Testis (tissue), 2 donors: ENCODE measurements at regions not wholly inside any gene's neighbourhood (a gene's known extent, or its start where the extent isn't known, plus 50 kb on each side); places are given as distances from the start of the nearest gene placed in this dataset.
A peak's percentile ranks its signal among the peaks of the same experiment; 100 is the strongest.

Source experiments
- DNase-seq: peaks from one replicate; pipeline ENCODE4 v3.0.0-alpha.2; 2019
- H3K27ac ChIP-seq, 2 donors: fragments of 200-600 bp; sonication (generic); one replicate each; pipeline ENCODE4 v1.5.1; 2019
- H3K27me3 ChIP-seq: fragments of 200-600 bp; sonication (generic); one replicate; pipeline ENCODE4 v1.5.1; 2019
- H3K36me3 ChIP-seq: fragments of 200-600 bp; sonication (generic); one replicate; pipeline ENCODE4 v1.5.1; 2017; ENCODE audit warnings: low read depth; ENCODE audit errors: missing control alignments
- H3K4me1 ChIP-seq: fragments of 200-600 bp; sonication (generic); one replicate; pipeline ENCODE4 v1.5.1; 2019
- H3K4me3 ChIP-seq, 2 donors: fragments of 200-600 bp; sonication (generic); one replicate each; pipeline ENCODE4 v1.5.1; 2017 to 2019
- H3K9me3 ChIP-seq: fragments of 200-600 bp; sonication (generic); one replicate; pipeline ENCODE4 v1.5.1; 2017
- CTCF ChIP-seq, 3 experiments: fragments of 450-650 bp in 2 of 3; fragments of 200-600 bp in 1 of 3; sonication (generic) in 1 of 3; IDR thresholded peaks; one replicate each; pipeline ENCODE4 v1.5.1; 2016 to 2019; ENCODE audit warnings: antibody characterized with exemption in 3 of 3, mild to moderate bottlenecking in 2 of 3, moderate library complexity in 1 of 3
- POLR2A ChIP-seq: fragments of 450-650 bp; IDR thresholded peaks from one replicate; pipeline ENCODE4 v1.6.1; 2017; ENCODE audit warnings: antibody characterized with exemption, mild to moderate bottlenecking, moderate library complexity
- WGBS, 2 donors: methylation state at CpG; one replicate each; pipeline ENCODE4 v1.1.5; 2018; 5-methylcytosine and 5-hydroxymethylcytosine counted together
- intact Hi-C: fragments of 100-400 bp; cut with DNase I; formaldehyde crosslinking; loops from one replicate; pipeline ENCODE4 v1.15.1; 2023; ENCODE audit warnings: low total_unique reads

GRCh38 chr4:96149894-96150293, 310.0 kb downstream of the PDHA2 start:
- no peak for TF ChIP-seq CTCF (IDR thresholded peaks at IDR 0.05)
- no peak for DNase-seq
- no peaks in the 10 kb centered on the region for H3K27me3 ChIP-seq
- peak overlapping the region in 1 of 2 donors; percentile 10 for H3K4me3 ChIP-seq
- no peaks in the 10 kb centered on the region for H3K9me3 ChIP-seq
- H3K4me1 ChIP-seq: no peaks in the 10 kb centered on the region
- H3K27ac ChIP-seq: no peak overlapping the region
- 52 to 68% methylated on average over 6 of the region's 6 CpGs for WGBS, 2 donors
- intact Hi-C loops: no loop called here
- H3K36me3 ChIP-seq: no peaks in the 10 kb centered on the region

- no peaks in the 10 kb centered on the region for H3K4me1 ChIP-seq
- intact Hi-C loops: no loop called here
- no peaks in the 10 kb centered on the region for H3K36me3 ChIP-seq
- no peak for TF ChIP-seq POLR2A
- TF ChIP-seq CTCF (IDR thresholded peaks at IDR 0.05): no peak
- no peak overlapping the region for H3K4me3 ChIP-seq
- WGBS, 2 donors: 21 to 23% methylated on average over 2 of the region's 2 CpGs
- no peak for DNase-seq
- H3K27ac ChIP-seq: no peak overlapping the region
- no peaks in the 10 kb centered on the region for H3K9me3 ChIP-seq
- H3K27me3 ChIP-seq: no peaks in the 10 kb centered on the region
These were observed 310.6 kb downstream of the PDHA2 start for GRCh38 chr4:96150466-96150865.

DNA sequence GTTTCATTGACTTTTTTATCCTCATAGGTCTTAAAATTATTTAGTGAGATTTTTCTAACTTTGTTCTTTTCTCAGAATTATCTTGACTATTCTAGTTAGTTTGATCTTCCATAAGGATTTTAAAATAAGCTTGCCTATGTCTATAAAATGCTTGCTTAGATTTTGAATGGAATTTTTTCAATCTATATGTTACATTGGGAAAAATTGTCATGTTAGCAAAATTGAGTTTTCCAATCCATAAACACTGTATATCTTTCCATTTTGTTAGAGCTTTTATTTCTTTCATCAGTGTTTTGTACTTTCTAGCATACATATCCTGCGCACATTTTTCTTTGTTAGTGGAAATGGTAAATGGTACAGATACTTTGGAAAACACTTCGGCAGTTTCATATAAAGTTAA, 312.9 kb downstream of the PDHA2 start:
- no peak overlapping the region for H3K27ac ChIP-seq
- no peaks in the 10 kb centered on the region for H3K36me3 ChIP-seq
- H3K9me3 ChIP-seq: no peaks in the 10 kb centered on the region
- no peak for TF ChIP-seq CTCF (IDR thresholded peaks at IDR 0.05)
- no peak for TF ChIP-seq POLR2A
- 91 to 100% methylated on average over 2 of the region's 2 CpGs for WGBS, 2 donors
- H3K4me1 ChIP-seq: no peaks in the 10 kb centered on the region
- no peaks in the 10 kb centered on the region for H3K27me3 ChIP-seq
- no peak for DNase-seq
- no peak overlapping the region for H3K4me3 ChIP-seq
- intact Hi-C loops: no loop called here

DNA sequence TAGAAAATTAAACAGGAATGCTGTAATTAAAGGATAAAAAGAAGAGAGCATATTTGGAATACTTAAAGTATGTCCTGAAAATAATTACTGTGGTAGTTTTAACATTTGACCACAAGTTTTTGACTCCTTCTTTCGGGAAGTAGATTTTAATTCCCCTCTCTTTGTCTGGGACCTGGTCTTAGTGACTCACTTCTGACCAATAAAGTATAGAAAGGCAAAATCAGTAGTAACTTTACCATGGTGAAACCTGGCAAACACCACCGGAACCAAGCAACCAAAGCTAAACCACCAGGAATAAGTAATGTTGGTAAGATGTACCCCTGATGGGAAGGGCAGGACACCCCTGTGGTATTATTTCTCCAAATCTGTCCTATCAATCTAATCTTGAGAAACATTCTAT, 314.8 kb downstream of the PDHA2 start:
- intact Hi-C loops: no loop called here
- Histone ChIP-seq H3K4me3 (no peak overlapping the region), H3K27ac (no peak overlapping the region), H3K4me1 (no peaks in the 10 kb centered on the region), H3K9me3 (no peaks in the 10 kb centered on the region), H3K27me3 (no peaks in the 10 kb centered on the region), H3K36me3 (no peaks in the 10 kb centered on the region)
- TF ChIP-seq CTCF (IDR thresholded peaks at IDR 0.05): no peak
- TF ChIP-seq POLR2A: no peak
- 95 to 96% methylated on average over 2 of the region's 2 CpGs for WGBS, 2 donors
- DNase-seq: no peak

- Histone ChIP-seq H3K4me3 (no peak overlapping the region), H3K9me3 (no peaks in the 10 kb centered on the region), H3K27ac (no peak overlapping the region), H3K4me1 (no peaks in the 10 kb centered on the region), H3K27me3 (no peaks in the 10 kb centered on the region), H3K36me3 (no peaks in the 10 kb centered on the region)
- DNase-seq: no peak
- intact Hi-C loops: no loop called here
- WGBS, 2 donors: 32 to 75% methylated on average over 1 of the region's 1 CpG
- TF ChIP-seq POLR2A (no peak), CTCF (IDR thresholded peaks at IDR 0.05) (no peak)
These were observed 322.7 kb downstream of the PDHA2 start for GRCh38 chr4:96162636-96163035.
